Forelimb muscle (tissue), 1 donor: ENCODE measurements at regions not wholly inside any gene's neighbourhood (a gene's known extent, or its start where the extent isn't known, plus 50 kb on each side); places are given as distances from the start of the nearest gene placed in this dataset.
"Not testable (repeated sequence)": the region's sequence is repeated elsewhere in the genome, so short reads cannot be mapped to it uniquely, and the experiment has no call there.

ENCODE experiments used
- DNase-seq: peaks from one replicate; pipeline ENCODE4 v3.0.0-alpha.2; 2013; ENCODE audit warnings: low read depth

- DNase-seq, result not testable (repeated sequence)
These were observed 260.2 kb downstream of the CEMIP2 start for GRCh38 chr9:71508141-71508540.

DNA sequence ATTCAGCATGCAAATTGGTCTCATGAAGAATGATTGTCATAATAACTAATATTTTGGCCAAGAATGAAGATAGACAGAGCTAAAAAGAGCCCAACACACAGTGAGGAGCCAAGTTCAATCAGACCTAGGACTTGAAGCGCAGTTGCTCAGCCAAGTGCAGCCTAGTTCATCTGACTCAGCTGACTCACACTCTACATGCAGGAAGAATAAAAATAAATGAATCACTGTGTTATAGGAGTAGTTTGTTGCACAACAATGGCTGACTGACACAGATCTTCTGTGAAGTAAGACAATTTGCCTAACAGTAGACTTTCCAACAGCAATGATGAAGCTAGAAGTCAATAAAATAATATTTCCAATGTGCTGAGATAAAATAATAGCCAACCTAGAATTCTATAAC is 261.5 kb downstream of the CEMIP2 start:
- DNase-seq, result no peak

DNA sequence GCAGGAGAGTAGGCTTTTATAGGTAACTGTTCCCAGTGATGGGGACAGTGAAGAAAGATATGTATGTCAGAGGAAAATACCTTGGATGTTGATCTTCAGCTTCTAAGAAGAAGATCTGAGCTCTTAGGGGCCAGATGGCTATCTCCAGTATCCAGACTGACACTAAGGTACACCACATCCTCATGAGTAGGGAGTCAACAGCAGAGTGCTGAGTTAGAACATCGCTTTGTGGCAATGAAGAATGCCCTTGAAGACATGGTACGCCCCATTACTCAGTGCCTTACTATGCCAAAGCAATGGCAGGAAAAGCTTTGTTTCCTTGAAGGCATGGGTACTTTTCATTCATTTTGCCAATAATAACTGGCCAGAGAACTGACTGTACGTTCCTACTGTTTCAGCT is 263.7 kb downstream of the CEMIP2 start:
- no peak for DNase-seq

- no peak for DNase-seq
These were observed 269.6 kb downstream of the CEMIP2 start for GRCh38 chr9:71498691-71499090.

GRCh38 chr9:71490810-71491209 is 277.5 kb downstream of the CEMIP2 start:
- no peak for DNase-seq

DNA sequence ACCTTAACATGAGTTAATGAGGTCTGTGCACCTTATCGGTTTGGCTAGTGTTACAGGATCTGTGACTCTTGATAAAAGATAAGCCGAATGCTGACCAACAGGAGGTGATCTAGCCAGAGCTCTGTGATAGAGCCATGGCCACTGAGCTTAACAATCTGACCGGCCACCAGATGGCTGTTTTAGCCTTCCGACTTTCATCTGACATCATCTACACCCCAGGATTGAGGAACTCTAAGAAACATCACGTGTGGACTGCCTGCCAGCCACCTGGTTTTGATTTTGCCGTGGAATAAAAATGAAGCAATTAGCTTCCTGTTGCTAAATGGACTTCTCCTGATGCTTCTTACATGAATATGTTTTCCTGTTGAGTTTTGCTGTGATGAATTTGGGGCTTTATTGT is 281.3 kb downstream of the CEMIP2 start:
- DNase-seq, result peak; percentile 34

DNA sequence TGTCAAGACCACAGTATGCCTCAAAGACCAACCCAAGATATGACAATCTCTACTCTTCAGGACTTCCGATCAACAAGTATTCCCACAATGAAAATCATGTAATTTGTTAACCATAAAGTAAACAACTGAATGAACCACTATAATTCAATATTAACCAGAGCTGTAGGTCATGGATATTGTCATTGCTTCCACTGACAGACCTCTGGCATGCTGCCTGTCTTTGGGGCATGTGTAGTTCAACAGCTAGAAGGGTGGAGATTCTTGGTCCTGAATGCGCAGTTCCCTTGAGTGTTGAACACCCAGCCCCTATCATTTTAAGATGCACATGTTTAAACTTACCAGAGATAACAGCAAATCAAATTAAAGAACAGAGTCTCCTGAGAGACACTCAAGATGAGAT is 283.0 kb downstream of the CEMIP2 start:
- no peak for DNase-seq

GRCh38 chr9:71483436-71483835 is 284.9 kb downstream of the CEMIP2 start:
- no peak for DNase-seq

DNA sequence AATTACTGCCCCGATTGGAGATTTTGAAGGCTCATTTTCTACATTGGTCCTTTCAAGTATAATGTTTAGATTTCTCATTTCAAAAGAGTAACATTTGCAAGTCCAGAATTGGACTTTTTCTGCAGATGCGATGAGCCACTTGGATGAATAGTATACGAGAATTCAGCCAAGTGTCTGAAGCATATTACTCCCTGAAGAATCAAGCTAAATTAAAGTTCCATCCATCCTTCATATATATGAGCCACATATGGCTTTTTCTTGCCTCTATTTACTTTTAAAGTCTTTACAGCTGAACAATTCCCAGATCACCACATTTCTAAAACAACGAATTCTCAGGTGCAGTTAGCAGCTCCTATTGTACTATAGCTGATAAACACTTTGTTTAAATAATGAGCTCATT is 288.7 kb downstream of the CEMIP2 start:
- DNase-seq, result peak; percentile 47

DNA sequence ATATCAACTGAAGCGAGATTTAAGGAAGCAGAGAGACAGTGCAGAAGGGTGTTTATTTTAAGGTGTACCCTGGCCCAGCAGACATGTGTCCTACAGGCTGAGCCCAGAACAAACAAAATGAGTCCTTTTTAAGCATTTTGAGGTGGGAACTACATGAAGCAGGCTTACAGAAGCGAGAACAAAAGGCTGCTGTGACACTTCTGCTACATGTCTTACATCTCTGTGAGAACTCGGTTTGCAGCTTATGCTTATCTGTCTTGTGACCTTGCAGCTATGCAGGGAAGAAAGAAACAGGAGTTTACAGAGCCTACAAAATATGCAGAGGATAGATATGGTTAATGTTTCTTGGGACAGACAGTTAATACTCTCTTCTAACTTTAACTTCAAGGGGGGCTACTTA is 295.9 kb downstream of the CEMIP2 start:
- DNase-seq, result no peak

DNA sequence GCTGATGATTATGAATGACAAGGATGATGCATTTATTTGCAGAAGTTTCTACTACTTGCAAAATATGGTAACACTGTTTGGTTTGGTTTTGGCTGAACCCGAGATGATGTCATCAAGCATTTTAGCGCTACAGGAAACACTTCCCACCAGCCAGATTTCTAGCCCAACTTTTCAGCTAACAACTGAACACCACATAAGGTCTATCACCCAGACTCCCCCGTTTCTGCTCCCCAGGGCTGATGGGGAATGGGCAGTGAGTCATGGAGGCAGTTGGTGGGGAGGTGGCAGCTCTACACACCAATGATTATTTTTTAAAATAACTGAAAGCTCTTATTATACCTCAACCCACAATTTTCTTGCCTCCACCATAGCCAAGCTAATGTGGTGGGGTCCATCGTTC is 302.9 kb downstream of the CEMIP2 start:
- no peak for DNase-seq

GRCh38 chr9:71459082-71459481 is 309.2 kb downstream of the CEMIP2 start:
- DNase-seq, result no peak

- peak; percentile 50 for DNase-seq
These were observed 321.6 kb downstream of the CEMIP2 start for GRCh38 chr9:71446473-71447411.

DNA sequence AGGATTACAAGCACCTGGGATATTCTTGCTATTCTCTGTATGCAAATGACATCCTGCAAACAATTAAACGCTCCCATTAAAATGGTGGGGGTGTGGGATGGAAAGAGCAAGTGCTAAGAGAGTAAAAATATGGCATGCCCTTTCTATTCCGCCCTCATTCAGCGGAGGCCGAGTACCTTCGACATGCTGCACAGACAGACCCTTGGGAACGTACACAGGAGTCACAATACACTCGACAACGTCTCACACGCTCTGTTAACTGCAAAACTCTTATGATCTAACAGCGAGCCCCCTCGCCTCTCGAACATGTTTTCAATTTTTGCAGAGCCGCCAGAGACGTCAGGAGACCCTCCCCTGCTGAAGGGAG is 322.2 kb downstream of the CEMIP2 start:
- no peak for DNase-seq

- DNase-seq, result no peak
These were observed 321.5 kb upstream of the TRPM3 start for GRCh38 chr9:71442937-71443336.

GRCh38 chr9:71441266-71441665 is 319.8 kb upstream of the TRPM3 start:
- DNase-seq, result no peak

- no peak for DNase-seq
These were observed 310.5 kb upstream of the TRPM3 start for GRCh38 chr9:71431931-71432330.

GRCh38 chr9:71407341-71407740 is 285.9 kb upstream of the TRPM3 start:
- DNase-seq, result not testable (repeated sequence)

- DNase-seq, result no peak
These were observed 281.7 kb upstream of the TRPM3 start for GRCh38 chr9:71403106-71403505.

- no peak for DNase-seq
These were observed 271.6 kb upstream of the TRPM3 start for GRCh38 chr9:71393005-71393404.

GRCh38 chr9:71384343-71384742 is 262.9 kb upstream of the TRPM3 start:
- DNase-seq, result no peak

DNA sequence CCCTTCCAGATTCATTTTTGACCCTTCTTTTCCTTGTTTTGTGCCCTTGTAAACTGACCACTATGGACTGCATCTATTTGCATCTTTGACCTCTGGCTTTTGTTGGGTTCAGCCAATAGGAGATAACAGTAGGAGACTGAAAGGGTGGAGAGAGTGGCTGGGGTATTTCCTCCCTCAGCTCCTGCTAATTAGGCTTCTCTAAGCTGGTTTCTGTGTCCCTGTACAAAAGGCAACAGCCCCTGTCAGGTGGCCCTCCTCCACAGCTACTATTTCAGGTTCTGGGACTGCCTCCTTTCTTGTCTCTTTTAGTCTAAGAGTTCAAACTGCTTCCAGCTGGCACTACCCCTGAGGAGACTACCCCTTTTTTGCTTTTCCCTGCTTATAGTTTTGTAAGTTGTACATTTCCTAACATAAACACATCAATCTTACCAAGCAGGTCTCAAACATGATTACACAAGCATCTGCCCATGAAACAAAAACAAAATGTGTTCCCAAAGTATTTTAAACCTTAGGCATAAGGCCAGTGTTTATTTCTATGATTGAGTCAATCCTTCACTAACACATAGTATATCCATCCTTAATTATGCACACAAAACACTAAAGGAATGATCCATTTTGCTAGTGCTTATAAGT is 262.0 kb upstream of the TRPM3 start:
- no peak for DNase-seq

GRCh38 chr9:71368157-71368556 is 246.7 kb upstream of the TRPM3 start:
- no peak for DNase-seq
